HUES48 (cell line): ENCODE measurements at regions not wholly inside any gene's neighbourhood (a gene's known extent, or its start where the extent isn't known, plus 50 kb on each side); places are given as distances from the start of the nearest gene placed in this dataset.

Experiments
- H3K27ac ChIP-seq: one replicate; pipeline ENCODE4 v1.7.0; 2013; ENCODE audit warnings: low read depth, low read length, inconsistent platforms
- H3K27me3 ChIP-seq: 2 replicates; pipeline ENCODE4 v1.6.1; 2013; ENCODE audit warnings: mild to moderate bottlenecking, low read length; ENCODE audit not compliant: control insufficient read depth, insufficient read depth
- H3K36me3 ChIP-seq: 2 replicates; pipeline ENCODE4 v1.6.1; 2013; ENCODE audit warnings: low read length; ENCODE audit not compliant: control insufficient read depth, insufficient read depth
- H3K4me1 ChIP-seq: 2 replicates; pipeline ENCODE4 v1.6.1; 2013; ENCODE audit warnings: mild to moderate bottlenecking, low read length; ENCODE audit not compliant: control insufficient read depth, insufficient read depth
- H3K4me3 ChIP-seq: 2 replicates; pipeline ENCODE4 v1.5.1; 2013; ENCODE audit warnings: mild to moderate bottlenecking, low read depth, low read length
- H3K9ac ChIP-seq: 2 replicates; pipeline ENCODE4 v1.6.1; 2013; ENCODE audit warnings: mild to moderate bottlenecking, low read depth, low read length, moderate library complexity
- H3K9me3 ChIP-seq: 2 replicates; pipeline ENCODE4 v1.6.1; 2013; ENCODE audit warnings: low read length; ENCODE audit not compliant: control insufficient read depth, insufficient read depth

DNA sequence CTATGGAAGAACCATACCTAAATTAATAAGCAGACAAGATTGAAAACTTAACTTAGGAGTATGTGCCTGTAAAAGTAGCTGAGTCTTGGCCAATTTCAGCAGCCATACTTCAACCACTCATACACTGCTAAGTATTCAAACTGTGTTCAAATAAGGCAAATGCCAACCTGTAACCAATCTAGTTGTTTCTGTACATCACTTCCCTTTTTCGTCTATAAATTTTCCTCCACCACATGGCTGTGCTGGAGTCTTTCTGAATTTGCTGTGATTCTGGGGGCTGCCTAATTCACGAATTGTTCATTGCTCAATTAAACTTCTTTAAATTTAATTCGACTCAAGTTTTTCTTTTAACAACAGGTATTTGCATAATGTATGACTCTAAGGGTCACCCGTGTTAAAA, 184.4 kb downstream of the PLK2 start:
- Histone ChIP-seq H3K9ac (no peak overlapping the region), H3K36me3 (no peaks in the 10 kb centered on the region), H3K27ac (no peak overlapping the region), H3K4me1 (no peaks in the 10 kb centered on the region), H3K4me3 (no peak overlapping the region), H3K27me3 (no peaks in the 10 kb centered on the region), H3K9me3 (no peaks in the 10 kb centered on the region)

DNA sequence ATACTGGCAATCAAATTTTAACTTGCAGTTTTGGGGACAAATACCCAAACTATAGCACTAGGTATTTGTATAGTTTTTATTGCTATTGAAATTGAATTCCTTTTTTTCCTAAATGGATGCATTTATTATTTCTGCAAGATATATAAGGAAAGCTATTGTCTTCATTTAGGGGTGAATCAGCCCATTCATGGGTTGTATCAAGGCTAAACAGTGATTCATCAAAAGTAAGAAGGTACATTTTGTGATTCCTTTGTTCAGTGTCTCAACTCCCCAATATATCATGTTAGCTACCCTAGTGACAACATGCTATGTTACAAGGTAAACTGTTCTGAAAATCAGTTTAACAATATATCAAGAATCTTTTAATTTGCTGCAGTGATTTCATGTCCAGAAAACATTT, 185.7 kb downstream of the PLK2 start:
- no peaks in the 10 kb centered on the region for H3K4me1 ChIP-seq
- no peak overlapping the region for H3K4me3 ChIP-seq
- H3K9me3 ChIP-seq = no peaks in the 10 kb centered on the region
- no peak overlapping the region for H3K27ac ChIP-seq
- H3K36me3 ChIP-seq = no peaks in the 10 kb centered on the region
- no peaks in the 10 kb centered on the region for H3K27me3 ChIP-seq
- no peak overlapping the region for H3K9ac ChIP-seq

DNA sequence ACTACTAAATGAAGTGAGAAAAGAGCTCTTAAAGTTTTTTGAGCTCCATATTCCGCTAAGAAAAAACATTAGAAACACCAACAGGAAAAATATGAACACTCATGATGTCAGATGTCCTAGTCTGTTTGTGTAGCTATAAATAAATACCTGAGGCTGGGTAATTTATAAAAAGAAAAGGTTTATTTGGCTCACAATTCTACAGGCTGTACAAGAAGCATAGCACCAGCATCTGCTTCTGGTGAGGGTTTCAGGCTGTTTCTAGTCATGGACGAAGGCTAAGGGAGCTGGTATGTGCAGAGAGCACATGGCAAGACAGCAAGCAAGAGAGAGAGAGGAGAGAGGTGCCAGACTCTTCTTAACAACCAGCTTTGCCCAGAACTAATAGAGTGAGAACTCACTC, 186.2 kb downstream of the PLK2 start:
- Histone ChIP-seq H3K27ac (no peak overlapping the region), H3K9me3 (no peaks in the 10 kb centered on the region), H3K27me3 (no peaks in the 10 kb centered on the region), H3K36me3 (no peaks in the 10 kb centered on the region), H3K4me1 (no peaks in the 10 kb centered on the region), H3K4me3 (no peak overlapping the region), H3K9ac (no peak overlapping the region)

DNA sequence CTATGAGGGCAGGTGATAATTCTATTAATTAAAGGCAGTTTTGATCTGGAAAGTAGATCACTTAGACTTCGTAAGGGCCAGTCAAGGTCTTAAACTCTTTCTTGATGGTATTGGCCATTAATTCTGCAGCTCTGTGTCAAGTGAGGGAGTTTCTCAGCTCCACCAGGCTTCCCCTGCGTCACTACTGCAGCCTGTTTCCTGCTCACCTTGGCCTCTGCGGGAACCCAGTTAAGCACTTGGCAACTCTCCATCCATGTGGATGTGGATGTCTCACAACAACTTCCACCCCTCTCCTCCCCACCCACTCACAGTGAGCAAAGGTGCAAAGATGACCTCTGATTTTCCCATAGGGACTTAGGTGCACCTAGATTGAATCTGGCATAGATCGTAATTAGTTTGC, 191.6 kb downstream of the PLK2 start:
- H3K4me1 ChIP-seq = no peaks in the 10 kb centered on the region
- no peak overlapping the region for H3K27ac ChIP-seq
- H3K9ac ChIP-seq = no peak overlapping the region
- H3K9me3 ChIP-seq = no peaks in the 10 kb centered on the region
- H3K36me3 ChIP-seq = no peaks in the 10 kb centered on the region
- no peaks in the 10 kb centered on the region for H3K27me3 ChIP-seq
- no peak overlapping the region for H3K4me3 ChIP-seq

DNA sequence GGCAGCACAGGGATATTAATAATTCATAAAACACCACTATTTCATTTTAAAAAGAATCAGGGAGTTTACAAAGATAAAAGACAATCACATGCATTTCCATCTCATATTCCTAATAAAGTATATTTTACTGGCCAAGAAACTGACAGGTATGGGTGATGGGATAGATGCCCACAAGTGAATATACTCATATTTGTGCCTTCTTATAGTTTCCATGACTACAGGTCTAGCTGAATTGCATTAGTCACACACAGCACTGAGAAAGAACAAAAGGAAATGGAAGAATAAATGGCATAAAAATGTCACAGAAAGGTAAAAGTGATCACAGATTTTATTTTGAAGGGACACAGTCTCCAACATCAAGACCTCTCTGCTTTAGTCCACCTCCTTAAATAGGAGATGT, 193.5 kb downstream of the PLK2 start:
- no peak overlapping the region for H3K27ac ChIP-seq
- H3K27me3 ChIP-seq = no peaks in the 10 kb centered on the region

DNA sequence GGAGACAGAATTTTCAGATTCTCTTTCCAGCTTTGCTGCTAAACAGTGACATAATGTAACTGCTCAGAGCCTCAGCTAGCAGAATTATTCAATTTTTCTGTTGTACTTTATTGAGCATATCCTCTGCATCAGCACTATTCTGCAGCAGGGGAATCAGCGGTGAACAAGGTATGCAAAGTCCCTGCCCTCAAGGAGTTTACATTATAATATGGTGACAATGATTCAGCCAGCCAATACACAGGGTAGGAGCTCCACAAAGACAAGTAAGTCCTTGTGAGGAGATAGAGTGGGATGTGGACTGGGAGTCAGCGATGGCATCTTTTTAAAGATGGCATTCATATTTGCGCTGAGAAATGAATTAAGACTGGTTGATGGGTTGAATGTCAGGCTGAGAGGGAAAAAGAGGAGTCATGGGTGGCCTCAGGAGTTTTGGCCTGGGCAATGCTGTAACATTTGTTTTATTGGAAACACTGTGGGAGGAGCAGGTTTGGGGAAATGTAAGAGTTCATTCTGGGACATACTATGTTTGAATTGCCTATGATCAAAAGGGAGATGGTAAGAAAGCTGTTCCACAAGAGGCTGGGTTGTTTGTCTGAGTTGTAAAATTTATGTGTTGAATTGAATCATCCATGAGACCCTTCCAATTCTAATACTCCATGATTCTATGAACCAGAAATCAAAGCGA, 194.5 kb downstream of the PLK2 start:
- no peak overlapping the region for H3K4me3 ChIP-seq
- H3K36me3 ChIP-seq = no peaks in the 10 kb centered on the region
- peaks cover 1% of the 10 kb centered on the region; the same call in 1 of the 2 replicates for H3K4me1 ChIP-seq
- H3K9me3 ChIP-seq = no peaks in the 10 kb centered on the region
- H3K27me3 ChIP-seq = no peaks in the 10 kb centered on the region
- H3K27ac ChIP-seq = no peak overlapping the region
- no peak overlapping the region for H3K9ac ChIP-seq

More for the DNA sequence above, 193.5 kb downstream of the PLK2 start:
- Histone ChIP-seq H3K9ac (no peak overlapping the region), H3K4me1 (no peaks in the 10 kb centered on the region), H3K4me3 (no peak overlapping the region), H3K36me3 (no peaks in the 10 kb centered on the region), H3K9me3 (no peaks in the 10 kb centered on the region)

DNA sequence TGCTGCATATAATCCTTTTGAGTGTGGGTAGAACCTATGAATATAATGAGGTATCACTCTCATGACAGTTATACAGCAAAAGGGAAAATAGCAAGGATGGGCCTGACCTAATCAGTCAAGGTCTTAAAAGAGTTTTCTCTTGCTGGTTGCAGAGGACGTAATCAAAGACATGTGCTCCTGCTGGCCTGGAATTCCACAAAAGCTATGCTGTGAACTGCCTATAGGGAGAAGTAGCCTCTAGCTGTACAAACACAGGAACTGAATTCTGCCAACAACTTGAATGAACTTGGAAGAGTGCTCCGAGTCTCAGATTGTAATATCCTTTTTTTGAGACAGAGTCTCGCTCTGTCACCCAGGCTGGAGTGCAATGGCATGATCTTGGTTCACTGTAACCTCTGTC, 195.6 kb downstream of the PLK2 start:
- Histone ChIP-seq H3K36me3 (no peaks in the 10 kb centered on the region), H3K4me1 (peaks cover 12% of the 10 kb centered on the region), H3K27ac (no peak overlapping the region), H3K4me3 (no peak overlapping the region), H3K27me3 (no peaks in the 10 kb centered on the region), H3K9ac (no peak overlapping the region), H3K9me3 (no peaks in the 10 kb centered on the region)

DNA sequence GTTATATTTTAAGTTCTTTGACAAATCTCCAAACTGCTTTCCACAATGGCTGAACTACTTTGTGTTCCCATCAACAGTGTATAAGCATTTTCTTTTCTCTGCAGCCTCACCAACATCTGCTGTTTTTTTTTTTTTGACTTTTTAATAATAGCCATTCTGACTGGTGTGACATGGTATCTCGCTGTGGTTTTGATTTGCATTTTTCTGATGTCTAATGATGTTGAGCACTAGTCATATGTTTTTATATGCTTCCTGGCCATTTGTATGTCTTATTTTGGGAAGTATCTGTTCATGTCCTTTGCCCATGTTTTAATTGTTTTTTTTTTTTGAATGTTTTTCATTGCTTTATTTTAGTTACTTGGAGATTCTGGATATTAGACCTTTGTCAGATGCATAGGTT, 196.6 kb downstream of the PLK2 start:
- no peak overlapping the region for H3K27ac ChIP-seq
- H3K9ac ChIP-seq = no peak overlapping the region
- no peaks in the 10 kb centered on the region for H3K36me3 ChIP-seq
- no peaks in the 10 kb centered on the region for H3K27me3 ChIP-seq
- H3K9me3 ChIP-seq = no peaks in the 10 kb centered on the region
- H3K4me3 ChIP-seq = no peak overlapping the region
- H3K4me1 ChIP-seq = peaks cover 14% of the 10 kb centered on the region

DNA sequence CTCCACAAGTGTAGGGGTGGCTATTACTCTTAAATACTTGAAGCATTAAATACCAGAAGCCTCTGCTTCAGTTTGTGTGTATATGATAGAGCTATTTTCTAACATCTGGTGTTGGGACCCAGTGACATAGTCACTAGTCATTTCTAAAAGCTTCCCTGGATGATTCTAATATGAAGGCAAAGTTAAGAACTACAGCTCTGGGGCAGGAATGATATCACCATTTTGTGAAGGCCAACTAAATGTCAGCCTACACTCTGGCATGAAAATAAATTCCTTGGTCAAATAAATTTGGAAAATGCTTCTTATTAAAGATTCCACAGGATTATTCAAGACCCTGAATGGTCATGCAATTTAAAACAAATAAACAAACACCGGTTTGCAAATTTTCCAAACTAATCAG, 197.7 kb downstream of the PLK2 start:
- Histone ChIP-seq H3K9me3 (no peaks in the 10 kb centered on the region), H3K9ac (no peak overlapping the region), H3K27ac (no peak overlapping the region), H3K36me3 (no peaks in the 10 kb centered on the region), H3K27me3 (no peaks in the 10 kb centered on the region), H3K4me1 (peaks cover 14% of the 10 kb centered on the region), H3K4me3 (no peak overlapping the region)

DNA sequence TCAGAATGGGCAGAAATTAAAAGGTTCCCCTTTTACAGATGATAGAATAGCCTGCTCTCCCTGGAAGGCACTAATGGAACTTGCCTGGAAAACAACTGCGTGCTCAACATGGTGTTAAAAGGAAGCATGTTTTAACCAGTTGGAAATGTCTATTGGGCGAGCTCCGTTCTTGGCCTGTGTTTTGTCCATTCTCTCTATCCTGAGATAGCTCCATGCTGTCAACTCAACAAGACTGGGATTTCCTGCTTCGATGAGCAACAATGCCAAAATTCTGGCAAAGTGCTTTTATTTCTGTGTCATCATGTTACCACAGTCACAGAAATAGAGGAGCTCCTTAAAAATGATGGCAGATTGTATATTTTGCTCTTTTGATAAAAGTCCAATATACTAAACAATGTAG, 198.3 kb downstream of the PLK2 start:
- Histone ChIP-seq H3K27ac (no peak overlapping the region), H3K9me3 (no peaks in the 10 kb centered on the region), H3K27me3 (no peaks in the 10 kb centered on the region), H3K4me3 (no peak overlapping the region), H3K9ac (no peak overlapping the region), H3K4me1 (peaks cover 14% of the 10 kb centered on the region), H3K36me3 (no peaks in the 10 kb centered on the region)

DNA sequence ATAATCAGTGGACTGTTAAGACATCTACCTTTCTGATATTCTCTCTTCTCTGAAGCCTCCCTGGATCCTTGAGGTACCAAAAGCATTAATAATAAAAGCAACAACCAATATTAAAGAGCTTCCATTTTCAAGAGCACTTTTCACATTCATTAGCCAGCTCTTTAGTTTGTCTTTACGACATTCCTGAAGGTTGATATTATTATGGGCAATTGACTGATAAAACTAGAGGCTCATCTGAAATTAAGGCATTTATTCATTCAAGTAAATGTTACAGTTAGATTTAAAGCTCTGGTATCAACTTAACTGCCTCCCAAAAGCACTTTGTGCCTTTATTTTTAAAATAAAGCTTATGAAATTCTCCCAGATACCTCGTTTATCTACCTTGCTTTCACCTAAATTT, 199.6 kb downstream of the PLK2 start:
- Histone ChIP-seq H3K36me3 (no peaks in the 10 kb centered on the region), H3K27ac (peak overlapping the region; percentile 70), H3K4me1 (peaks cover 14% of the 10 kb centered on the region), H3K9ac (no peak overlapping the region; the same call in 1 of the 2 replicates), H3K9me3 (no peaks in the 10 kb centered on the region), H3K4me3 (no peak overlapping the region), H3K27me3 (no peaks in the 10 kb centered on the region)
